Thoracic aorta (tissue), 2 donors: ENCODE measurements at regions not wholly inside any gene's neighbourhood (a gene's known extent, or its start where the extent isn't known, plus 50 kb on each side); places are given as distances from the start of the nearest gene placed in this dataset.

Experiments
- ATAC-seq: fragments of 150-250 bp; one replicate; pipeline ENCODE4 v1.8.0; 2017; ENCODE audit warnings: low read depth; ENCODE audit not compliant: insufficient number of reproducible peaks, low FRiP score
- DNase-seq: peaks from one replicate; pipeline ENCODE4 v3.0.0-alpha.2; 2020; ENCODE audit warnings: low spot score
- H3K27ac ChIP-seq, 2 donors: fragments of 200-600 bp; sonication (generic); 1 replicate in 1 of 2; 2 replicates in 1 of 2; pipeline ENCODE4 v1.5.1; 2016; ENCODE audit warnings: mild to moderate bottlenecking in 2 of 2, moderate library complexity in 2 of 2
- H3K27me3 ChIP-seq: fragments of 200-600 bp; sonication (generic); replicated peaks from 2 replicates; pipeline ENCODE4 v1.6.0; 2016; ENCODE audit warnings: mild to moderate bottlenecking; ENCODE audit not compliant: insufficient read depth
- H3K36me3 ChIP-seq: fragments of 200-600 bp; sonication (generic); one replicate; pipeline ENCODE4 v1.5.1; 2016
- H3K4me1 ChIP-seq, 2 donors: fragments of 200-600 bp; sonication (generic); 1 replicate in 1 of 2; 2 replicates in 1 of 2; pipeline versions ENCODE4 v1.5.1 to v1.6.0; 2016; ENCODE audit warnings: low read depth in 2 of 2, mild to moderate bottlenecking in 1 of 2; ENCODE audit not compliant: control insufficient read depth in 1 of 2
- H3K4me3 ChIP-seq: fragments of 200-600 bp; sonication (generic); 2 replicates; pipeline ENCODE4 v1.5.1; 2016; ENCODE audit warnings: mild to moderate bottlenecking
- H3K9me3 ChIP-seq: fragments of 200-600 bp; sonication (generic); 2 replicates; pipeline ENCODE4 v1.5.1; 2016
- TF ChIP-seq, protein P1 (sequence below): fragments of 200-600 bp; sonication (generic); IDR thresholded peaks from one replicate; pipeline ENCODE4 v1.5.1; 2019; ENCODE audit warnings: antibody characterized with exemption

- ATAC-seq: no peak
- Histone ChIP-seq H3K36me3 (no peaks in the 10 kb centered on the region), H3K27me3 (no peaks in the 10 kb centered on the region), H3K4me1 (no peaks in the 10 kb centered on the region), H3K4me3 (no peak overlapping the region), H3K9me3 (no peaks in the 10 kb centered on the region), H3K27ac (no peak overlapping the region)
- TF ChIP-seq, protein P1, sequence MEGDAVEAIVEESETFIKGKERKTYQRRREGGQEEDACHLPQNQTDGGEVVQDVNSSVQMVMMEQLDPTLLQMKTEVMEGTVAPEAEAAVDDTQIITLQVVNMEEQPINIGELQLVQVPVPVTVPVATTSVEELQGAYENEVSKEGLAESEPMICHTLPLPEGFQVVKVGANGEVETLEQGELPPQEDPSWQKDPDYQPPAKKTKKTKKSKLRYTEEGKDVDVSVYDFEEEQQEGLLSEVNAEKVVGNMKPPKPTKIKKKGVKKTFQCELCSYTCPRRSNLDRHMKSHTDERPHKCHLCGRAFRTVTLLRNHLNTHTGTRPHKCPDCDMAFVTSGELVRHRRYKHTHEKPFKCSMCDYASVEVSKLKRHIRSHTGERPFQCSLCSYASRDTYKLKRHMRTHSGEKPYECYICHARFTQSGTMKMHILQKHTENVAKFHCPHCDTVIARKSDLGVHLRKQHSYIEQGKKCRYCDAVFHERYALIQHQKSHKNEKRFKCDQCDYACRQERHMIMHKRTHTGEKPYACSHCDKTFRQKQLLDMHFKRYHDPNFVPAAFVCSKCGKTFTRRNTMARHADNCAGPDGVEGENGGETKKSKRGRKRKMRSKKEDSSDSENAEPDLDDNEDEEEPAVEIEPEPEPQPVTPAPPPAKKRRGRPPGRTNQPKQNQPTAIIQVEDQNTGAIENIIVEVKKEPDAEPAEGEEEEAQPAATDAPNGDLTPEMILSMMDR: no peak
- no peak for DNase-seq
These were observed 291.7 kb downstream of the C12orf75 start for GRCh38 chr12:105622220-105622619.

- ATAC-seq (no peak), DNase-seq (no peak)
- H3K4me1 ChIP-seq: no peaks in the 10 kb centered on the region
- no peaks in the 10 kb centered on the region for H3K9me3 ChIP-seq
- H3K4me3 ChIP-seq: no peak overlapping the region
- no peaks in the 10 kb centered on the region for H3K27me3 ChIP-seq
- no peak overlapping the region for H3K27ac ChIP-seq
- TF ChIP-seq, protein P1: no peak
- no peaks in the 10 kb centered on the region for H3K36me3 ChIP-seq
These were observed 292.6 kb downstream of the C12orf75 start for GRCh38 chr12:105622846-105623736.

- TF ChIP-seq, protein P1: no peak
- no peaks in the 10 kb centered on the region for H3K36me3 ChIP-seq
- ATAC-seq: no peak
- no peak for DNase-seq
- no peak overlapping the region for H3K4me3 ChIP-seq
- no peaks in the 10 kb centered on the region for H3K4me1 ChIP-seq
- H3K27me3 ChIP-seq: no peaks in the 10 kb centered on the region
- H3K9me3 ChIP-seq: no peaks in the 10 kb centered on the region
- no peak overlapping the region for H3K27ac ChIP-seq
These were observed 296.2 kb downstream of the C12orf75 start for GRCh38 chr12:105626653-105627052.

- Histone ChIP-seq H3K27ac (no peak overlapping the region), H3K27me3 (no peaks in the 10 kb centered on the region)
- TF ChIP-seq, protein P1: no peak
These were observed 307.0 kb downstream of the C12orf75 start for GRCh38 chr12:105637470-105637869.

GRCh38 chr12:105640761-105641160 lies 310.3 kb downstream of the C12orf75 start:
- Histone ChIP-seq H3K4me1 (peaks cover 0 to 22% of the 10 kb centered on the region in 2 donors), H3K9me3 (peaks cover 3% of the 10 kb centered on the region), H3K27me3 (no peaks in the 10 kb centered on the region), H3K36me3 (no peaks in the 10 kb centered on the region), H3K4me3 (no peak overlapping the region), H3K27ac (no peak overlapping the region)
- ATAC-seq: no peak
- TF ChIP-seq, protein P1: no peak
- no peak for DNase-seq

More at GRCh38 chr12:105637470-105637869, 307.0 kb downstream of the C12orf75 start:
- Histone ChIP-seq H3K4me3 (no peak overlapping the region), H3K9me3 (peaks cover 3% of the 10 kb centered on the region), H3K36me3 (no peaks in the 10 kb centered on the region), H3K4me1 (peaks cover 0 to 8% of the 10 kb centered on the region in 2 donors)
- ATAC-seq (no peak), DNase-seq (no peak)
